HEK293 (cell line): ENCODE measurements at regions not wholly inside any gene's neighbourhood (a gene's known extent, or its start where the extent isn't known, plus 50 kb on each side); places are given as distances from the start of the nearest gene placed in this dataset.

ENCODE experiments used
- CTCF ChIP-seq: fragments of 450-650 bp; formaldehyde crosslinking; IDR thresholded peaks from 2 replicates; pipeline ENCODE4 v1.5.1; 2016; ENCODE audit warnings: missing biosample characterization, missing genetic modification characterization
- PRDM2 ChIP-seq: fragments of 450-650 bp; formaldehyde crosslinking; IDR thresholded peaks from 2 replicates; pipeline ENCODE4 v1.5.1; 2016; ENCODE audit warnings: missing biosample characterization, missing genetic modification characterization, borderline replicate concordance
- REPIN1 ChIP-seq: fragments of 450-650 bp; formaldehyde crosslinking; IDR thresholded peaks from 2 replicates; pipeline ENCODE4 v1.5.1; 2017; ENCODE audit warnings: missing biosample characterization, missing genetic modification characterization, low read depth
- SCRT1 ChIP-seq: fragments of 450-650 bp; formaldehyde crosslinking; IDR thresholded peaks from 2 replicates; pipeline ENCODE4 v1.5.1; 2016; ENCODE audit warnings: missing biosample characterization, missing genetic modification characterization, borderline replicate concordance
- ZNF280D ChIP-seq: fragments of 450-650 bp; formaldehyde crosslinking; IDR thresholded peaks from 2 replicates; pipeline ENCODE4 v1.5.1; 2016; ENCODE audit warnings: missing biosample characterization, missing genetic modification characterization
- ZNF76 ChIP-seq: fragments of 450-650 bp; formaldehyde crosslinking; IDR thresholded peaks from 2 replicates; pipeline ENCODE4; 2016; ENCODE audit warnings: low read depth, missing biosample characterization, missing genetic modification characterization, borderline replicate concordance
- ZXDB ChIP-seq: fragments of 450-650 bp; formaldehyde crosslinking; IDR thresholded peaks from 2 replicates; pipeline ENCODE4 v1.5.1; 2016; ENCODE audit warnings: missing biosample characterization, missing genetic modification characterization

GRCh38 chr17:73833775-73834488, 189.7 kb upstream of the SDK2 start:
- no peak for TF ChIP-seq CTCF
- no peak for TF ChIP-seq PRDM2 (tag by site-specific recombination)
- TF ChIP-seq SCRT1 (tag by site-specific recombination): no peak
- no peak for TF ChIP-seq REPIN1 (tag by site-specific recombination)
- TF ChIP-seq ZXDB (tag by site-specific recombination): no peak
- no peak for TF ChIP-seq ZNF280D (tag by site-specific recombination)
- no peak for TF ChIP-seq ZNF76 (tag by site-specific recombination)
